PC-3 (cell line): ENCODE measurements at regions not wholly inside any gene's neighbourhood (a gene's known extent, or its start where the extent isn't known, plus 50 kb on each side); places are given as distances from the start of the nearest gene placed in this dataset.

ENCODE experiments used
- ATAC-seq: fragments of 200-7000 bp; cut with Tn5 transposase; 2 replicates; pipeline ENCODE4 v1.9.1; 2020; ENCODE audit warnings: mild to moderate bottlenecking, moderate library complexity
- BruUV-seq: library from RNA; stranded (reverse); fragments of 400-500 nt; replicated peaks from 2 replicates; lab custom pipeline; 2021; lab: Mats Ljungman, UMichigan
- CTCF ChIA-PET: fragments of 300-600 bp; sonication (Branson Sonifier 250); formaldehyde crosslinking; loops from one replicate; lab custom pipeline; 2022; ENCODE audit warnings: antibody characterized with exemption; lab: Charles Lee
- POLR2A ChIA-PET: fragments of 300-600 bp; sonication (Branson Sonifier 250); formaldehyde crosslinking; loops from one replicate; lab custom pipeline; 2022; ENCODE audit warnings: antibody characterized with exemption; ENCODE audit not compliant: unreplicated experiment; lab: Charles Lee
- DNase-seq: peaks from one replicate; pipeline ENCODE4 v3.0.0-alpha.2; 2015
- H2AFZ ChIP-seq: fragments of 300-600 bp; sonication (generic); 2 replicates; pipeline ENCODE4 v1.6.0; 2016; ENCODE audit warnings: antibody characterized with exemption, low read length
- H3F3A ChIP-seq: fragments of 300-600 bp; sonication (generic); one replicate; pipeline ENCODE4 v1.6.0; 2017; ENCODE audit warnings: antibody characterized with exemption, low read length, control low read depth, mild to moderate bottlenecking; ENCODE audit not compliant: unreplicated experiment
- H3K27ac ChIP-seq: fragments of 300-600 bp; sonication (generic); 2 replicates; pipeline ENCODE4 v1.5.1; 2016; ENCODE audit warnings: mild to moderate bottlenecking, low read length
- H3K27me3 ChIP-seq: fragments of 300-600 bp; sonication (generic); 2 replicates; pipeline ENCODE4 v1.6.1; 2016; ENCODE audit warnings: low read length, mixed read lengths
- H3K36me3 ChIP-seq: fragments of 300-600 bp; sonication (generic); 2 replicates; pipeline ENCODE4 v1.6.1; 2016; ENCODE audit warnings: low read depth, mixed run types, low read length, mixed read lengths
- H3K4me1 ChIP-seq: fragments of 300-600 bp; sonication (generic); 2 replicates; pipeline ENCODE4 v1.5.1; 2016; ENCODE audit warnings: low read length; ENCODE audit not compliant: insufficient read depth
- H3K4me2 ChIP-seq: fragments of 300-600 bp; sonication (generic); 2 replicates; pipeline ENCODE4 v1.6.0; 2016; ENCODE audit warnings: low read length
- H3K4me3 ChIP-seq: fragments of 300-600 bp; sonication (generic); 2 replicates; pipeline ENCODE4 v1.5.1; 2016; ENCODE audit warnings: mild to moderate bottlenecking, low read length, mixed read lengths
- H3K79me2 ChIP-seq: fragments of 300-600 bp; sonication (generic); 2 replicates; pipeline ENCODE4 v1.6.1; 2017; ENCODE audit warnings: low read length, mixed read lengths
- H3K9ac ChIP-seq: fragments of 300-600 bp; sonication (generic); 2 replicates; pipeline ENCODE4 v1.6.0; 2016; ENCODE audit warnings: mild to moderate bottlenecking, low read length
- H3K9me2 ChIP-seq: fragments of 300-600 bp; sonication (generic); replicated peaks from 2 replicates; pipeline ENCODE4 v1.6.1; 2016; ENCODE audit warnings: mixed run types, low read length, mixed read lengths
- H3K9me3 ChIP-seq: fragments of 300-600 bp; sonication (generic); 2 replicates; pipeline ENCODE4 v1.6.1; 2016; ENCODE audit warnings: low read length, mixed read lengths
- H4K20me1 ChIP-seq: fragments of 300-600 bp; sonication (generic); 2 replicates; pipeline ENCODE4 v1.6.1; 2016; ENCODE audit warnings: low read length, mixed read lengths
- CTCF ChIP-seq: fragments of 300-600 bp; sonication (generic); conservative IDR thresholded peaks from 2 replicates; pipeline ENCODE4 v1.5.1; 2017; ENCODE audit warnings: antibody characterized with exemption, low read depth, mild to moderate bottlenecking, low read length
- EZH2 ChIP-seq: fragments of 300-600 bp; sonication (generic); IDR thresholded peaks from one replicate; pipeline ENCODE4 v1.6.1; 2017; ENCODE audit warnings: antibody characterized with exemption, mild to moderate bottlenecking, low read length; ENCODE audit not compliant: unreplicated experiment
- EZH2phosphoT487 ChIP-seq: fragments of 300-600 bp; sonication (generic); IDR thresholded peaks from 2 replicates; pipeline ENCODE4 v1.6.1; 2018; ENCODE audit warnings: mild to moderate bottlenecking, antibody characterized with exemption, low read length, borderline replicate concordance
- intact Hi-C: fragments of 100-400 bp; cut with micrococcal nuclease; formaldehyde crosslinking; loops from 2 replicates; pipeline ENCODE4 v1.9.0; 2023

GRCh38 chrY:15360471-15360870, 836.1 kb downstream of the NLGN4Y start:
- no peak for TF ChIP-seq EZH2phosphoT487
- no peak for TF ChIP-seq CTCF
- ATAC-seq: no peak
- Histone ChIP-seq H3K9me3 (no peaks in the 10 kb centered on the region), H3F3A (no peaks in the 10 kb centered on the region), H3K27ac (no peak overlapping the region), H3K9ac (no peak overlapping the region), H3K4me2 (no peak overlapping the region), H3K4me3 (no peak overlapping the region), H4K20me1 (no peaks in the 10 kb centered on the region), H2AFZ (no peak overlapping the region), H3K79me2 (no peaks in the 10 kb centered on the region), H3K36me3 (no peaks in the 10 kb centered on the region), H3K27me3 (no peaks in the 10 kb centered on the region), H3K4me1 (no peaks in the 10 kb centered on the region), H3K9me2 (no peaks in the 10 kb centered on the region)
- DNase-seq: no peak
- intact Hi-C loops: no loop called here
- CTCF ChIA-PET: no interaction called here
- POLR2A ChIA-PET: no interaction called here
- no TSS peak for BruUV-seq

GRCh38 chrY:15364996-15365395, 840.7 kb downstream of the NLGN4Y start:
- no peak for TF ChIP-seq EZH2phosphoT487
- TF ChIP-seq EZH2: no peak
- no peak for TF ChIP-seq CTCF
- BruUV-seq: no TSS peak
- ATAC-seq: no peak

DNA sequence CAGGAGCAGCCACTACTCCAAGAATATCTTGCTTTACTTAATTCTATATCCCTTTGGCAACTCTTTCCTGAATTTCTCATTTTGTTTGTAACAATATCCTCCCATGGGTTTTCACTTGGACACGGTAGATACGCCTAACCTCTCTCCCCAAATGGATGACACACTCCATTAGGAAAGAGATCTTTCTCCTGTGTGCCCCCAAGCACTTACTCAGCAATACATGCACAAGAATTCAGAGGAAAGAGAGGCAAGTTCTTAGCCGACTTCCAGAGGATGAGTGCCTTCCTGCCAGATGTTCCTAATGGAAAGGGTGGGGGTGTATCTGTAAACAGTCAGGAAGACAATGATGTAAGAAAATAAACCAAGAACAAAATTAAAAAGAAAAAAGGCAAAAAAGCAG, 844.5 kb downstream of the NLGN4Y start:
- BruUV-seq: no TSS peak
- ChIA-PET CTCF (no interaction called here), POLR2A (no interaction called here)
- Histone ChIP-seq H3K79me2 (no peaks in the 10 kb centered on the region), H4K20me1 (no peaks in the 10 kb centered on the region), H3K9me2 (no peaks in the 10 kb centered on the region), H3K4me3 (no peak overlapping the region), H3K27ac (no peak overlapping the region), H3K9me3 (no peaks in the 10 kb centered on the region), H2AFZ (no peak overlapping the region), H3K9ac (no peak overlapping the region), H3K4me1 (no peaks in the 10 kb centered on the region), H3K4me2 (no peak overlapping the region), H3F3A (no peaks in the 10 kb centered on the region), H3K36me3 (no peaks in the 10 kb centered on the region), H3K27me3 (no peaks in the 10 kb centered on the region)
- ATAC-seq: no peak
- intact Hi-C loops: no loop called here
- no peak for DNase-seq
- no peak for TF ChIP-seq CTCF

More at GRCh38 chrY:15364996-15365395, 840.7 kb downstream of the NLGN4Y start:
- Histone ChIP-seq H3K27me3 (no peaks in the 10 kb centered on the region), H2AFZ (no peak overlapping the region), H3K4me3 (no peak overlapping the region), H3K9me3 (no peaks in the 10 kb centered on the region), H3K9ac (no peak overlapping the region), H3K9me2 (no peaks in the 10 kb centered on the region), H3K36me3 (no peaks in the 10 kb centered on the region), H3F3A (no peaks in the 10 kb centered on the region), H3K4me2 (no peak overlapping the region), H4K20me1 (no peaks in the 10 kb centered on the region), H3K4me1 (no peaks in the 10 kb centered on the region), H3K79me2 (no peaks in the 10 kb centered on the region), H3K27ac (no peak overlapping the region)
- POLR2A ChIA-PET: no interaction called here
- CTCF ChIA-PET: no interaction called here
- intact Hi-C loops: no loop called here
- DNase-seq: no peak
